ENCODE measurements at regions not wholly inside any gene's neighbourhood (a gene's known extent, or its start where the extent isn't known, plus 50 kb on each side); places are given as distances from the start of the nearest gene placed in this dataset.

GRCh38 chr4:30456716-30457115 is 263.5 kb upstream of the PCDH7 start:
- TF ChIP-seq CTCF (IDR thresholded peaks at IDR 0.05) (no peak), POLR2A (IDR thresholded peaks at IDR 0.05) (no peak), POLR2AphosphoS5 (IDR thresholded peaks at IDR 0.05) (no peak)
